Raji (cell line): ENCODE measurements at regions not wholly inside any gene's neighbourhood (a gene's known extent, or its start where the extent isn't known, plus 50 kb on each side); places are given as distances from the start of the nearest gene placed in this dataset.

Experiments used
- POLR2A ChIP-seq: IDR thresholded peaks from 2 replicates; pipeline ENCODE4 v1.6.1; 2011; ENCODE audit warnings: low read depth, low read length, control low read depth; ENCODE audit not compliant: insufficient read depth

DNA sequence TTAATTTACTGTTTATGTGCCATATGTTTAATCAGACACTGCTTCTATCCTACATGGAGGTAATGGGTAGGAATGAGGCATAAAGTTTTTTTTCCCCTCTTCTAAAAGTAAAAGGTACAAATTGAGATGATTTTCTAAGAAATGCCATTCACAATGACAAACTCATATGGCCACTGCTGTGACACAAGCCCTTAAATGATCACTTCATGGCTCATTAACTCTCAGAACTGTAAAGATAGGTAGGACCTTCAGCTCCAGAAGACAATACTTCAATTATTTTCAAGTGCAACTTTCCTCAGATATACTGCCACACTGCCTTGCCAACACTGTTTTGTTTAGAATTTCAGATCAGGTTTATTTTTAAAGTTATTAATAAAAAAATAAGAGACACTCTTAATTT lies 362.9 kb upstream of the ZNF608 start:
- TF ChIP-seq POLR2A, result no peak

DNA sequence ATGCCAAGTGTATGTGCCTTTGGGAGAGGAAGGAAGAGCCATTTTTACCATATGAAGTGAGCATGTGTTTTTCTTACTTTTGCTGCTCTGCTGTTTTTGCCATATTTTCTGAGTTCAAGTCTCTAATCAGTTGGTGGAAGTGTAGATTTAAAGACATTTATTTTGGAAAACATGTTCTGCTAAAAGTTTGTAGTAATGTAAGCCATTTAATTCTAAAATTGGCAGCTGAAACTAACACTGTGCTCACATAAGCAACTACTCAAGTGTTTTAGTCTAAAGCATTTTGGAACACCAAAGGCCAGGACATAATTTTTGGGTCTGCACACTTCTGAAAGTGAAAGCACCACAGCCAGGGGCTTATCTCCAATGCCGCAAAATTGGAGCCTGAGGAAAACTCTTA lies 363.4 kb upstream of the ZNF608 start:
- TF ChIP-seq POLR2A, result no peak

DNA sequence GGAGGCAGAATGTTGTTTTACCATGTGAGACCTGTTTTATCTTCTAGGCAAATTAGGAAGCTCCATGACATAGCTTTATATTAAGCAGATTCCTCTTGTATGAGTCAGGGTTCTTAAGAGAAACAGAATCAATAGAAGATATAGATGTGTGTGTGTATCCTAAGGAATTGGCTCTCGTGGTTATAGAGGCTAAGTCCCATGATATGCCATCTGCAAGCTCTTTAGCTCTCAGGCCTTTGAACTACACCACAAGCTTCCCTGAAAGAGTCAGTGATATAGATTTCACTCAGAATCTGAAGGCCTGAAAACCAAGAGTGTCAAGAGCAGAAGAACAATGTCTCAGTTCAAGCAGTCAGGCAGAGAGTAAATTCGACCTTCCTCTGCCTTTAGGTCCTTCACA lies 365.8 kb upstream of the ZNF608 start:
- TF ChIP-seq POLR2A, result no peak

DNA sequence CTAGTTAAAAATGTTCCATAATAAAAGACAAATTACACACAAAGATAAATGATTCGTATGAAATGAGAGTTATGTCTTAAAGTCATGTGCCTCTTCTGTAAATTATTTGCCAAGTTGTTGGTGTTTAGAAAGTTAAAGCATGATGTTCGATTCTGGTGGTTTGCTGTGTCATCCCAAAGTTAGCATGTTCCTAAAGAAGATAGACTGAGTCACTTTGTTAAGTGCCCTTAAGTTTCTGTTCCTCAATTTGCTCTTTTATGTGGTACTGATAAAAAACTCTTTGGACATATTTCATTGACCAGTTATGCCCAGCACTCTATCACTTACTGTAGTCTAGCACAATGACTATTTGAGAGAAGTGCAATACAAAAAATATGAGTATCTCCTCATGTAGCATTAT lies 366.9 kb upstream of the ZNF608 start:
- TF ChIP-seq POLR2A, result no peak

DNA sequence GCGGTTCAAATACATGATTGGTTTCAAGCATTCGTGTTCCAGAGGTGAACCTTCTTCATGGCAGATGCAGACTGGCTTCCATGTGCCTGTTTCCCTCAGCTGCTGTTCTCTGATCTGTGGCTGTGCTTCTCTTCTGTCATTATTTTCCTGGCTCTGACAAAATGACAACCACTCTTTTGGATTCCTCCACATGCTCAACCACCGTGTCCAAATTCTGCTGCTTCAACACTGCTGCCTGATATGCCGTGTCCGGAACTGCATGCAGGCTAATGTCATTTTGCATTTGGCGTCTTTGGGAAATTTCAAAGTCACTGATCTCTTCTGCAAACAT lies 368.7 kb upstream of the ZNF608 start:
- no peak for TF ChIP-seq POLR2A

DNA sequence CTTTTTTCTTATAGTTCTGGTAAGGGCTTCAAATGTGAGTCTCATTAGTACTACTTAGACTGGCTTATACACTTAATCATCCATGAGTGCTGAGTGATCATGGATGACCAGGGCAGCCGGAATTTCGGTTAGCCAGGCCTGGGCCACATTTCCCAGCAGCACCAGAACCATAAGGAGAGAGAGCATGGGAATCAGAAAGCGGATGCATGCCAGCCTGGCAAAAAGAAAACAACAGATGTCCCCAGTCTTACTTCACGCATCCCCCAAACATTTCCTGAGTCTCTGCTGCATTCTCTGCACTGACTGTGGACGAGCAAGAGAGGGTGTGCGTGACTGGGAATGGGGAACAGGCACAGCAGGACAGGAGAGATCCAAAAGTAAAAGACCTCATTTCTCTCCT lies 371.1 kb upstream of the ZNF608 start:
- no peak for TF ChIP-seq POLR2A

DNA sequence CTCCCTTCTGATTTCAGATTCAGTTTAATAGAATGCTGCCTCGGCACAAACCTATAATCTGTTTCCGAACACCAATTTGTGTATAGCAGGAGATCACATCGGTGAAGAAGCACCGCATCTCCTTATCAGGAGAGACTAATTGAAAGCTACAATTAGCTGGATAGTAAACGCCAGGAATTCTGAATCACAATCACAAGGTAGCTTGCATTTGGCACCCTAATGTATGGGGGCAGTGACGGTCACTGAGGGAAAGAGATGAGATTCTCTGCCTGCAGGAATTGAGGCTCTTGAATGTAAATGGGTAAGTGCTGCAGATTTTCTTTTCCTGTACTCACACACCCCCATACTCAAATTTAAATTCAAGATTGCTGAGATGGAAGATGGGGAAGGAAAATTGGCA lies 373.6 kb upstream of the ZNF608 start:
- no peak for TF ChIP-seq POLR2A

DNA sequence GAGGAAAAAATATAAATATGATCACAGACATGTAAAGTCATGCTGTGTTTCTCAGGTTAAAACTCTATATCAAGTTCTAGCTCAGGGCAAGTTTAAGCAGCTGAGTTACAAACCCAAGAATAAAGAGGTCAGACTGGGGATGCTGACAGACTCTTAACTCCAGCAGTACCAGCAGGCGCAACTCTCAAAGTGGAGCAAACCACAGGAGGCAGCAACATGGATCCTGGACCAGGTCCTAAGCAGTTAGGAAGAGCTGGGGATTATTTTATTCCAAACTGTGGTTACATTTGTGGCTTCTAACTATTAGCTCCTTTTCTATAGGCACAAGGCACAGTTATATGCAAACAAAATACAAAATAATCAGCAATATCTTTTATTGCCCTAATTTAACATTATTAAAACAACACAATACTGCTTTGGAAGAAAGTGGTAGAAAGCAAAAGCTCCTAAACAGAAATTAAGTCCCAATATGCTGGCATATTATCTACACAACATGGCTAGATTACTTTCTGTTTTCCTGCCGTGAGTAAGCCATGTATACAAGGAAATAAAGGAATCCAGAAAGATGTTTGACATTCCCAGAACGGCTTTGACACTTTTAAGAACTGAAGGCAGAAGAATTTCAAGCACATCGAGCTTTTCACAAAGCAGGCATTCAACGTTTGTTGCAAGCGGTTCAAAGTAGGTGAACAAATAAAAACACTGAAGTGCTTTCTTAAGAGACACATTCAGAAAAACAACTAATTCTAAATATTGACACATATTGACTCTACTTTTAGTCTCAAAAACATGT lies 378.8 kb upstream of the ZNF608 start:
- TF ChIP-seq POLR2A, result no peak

DNA sequence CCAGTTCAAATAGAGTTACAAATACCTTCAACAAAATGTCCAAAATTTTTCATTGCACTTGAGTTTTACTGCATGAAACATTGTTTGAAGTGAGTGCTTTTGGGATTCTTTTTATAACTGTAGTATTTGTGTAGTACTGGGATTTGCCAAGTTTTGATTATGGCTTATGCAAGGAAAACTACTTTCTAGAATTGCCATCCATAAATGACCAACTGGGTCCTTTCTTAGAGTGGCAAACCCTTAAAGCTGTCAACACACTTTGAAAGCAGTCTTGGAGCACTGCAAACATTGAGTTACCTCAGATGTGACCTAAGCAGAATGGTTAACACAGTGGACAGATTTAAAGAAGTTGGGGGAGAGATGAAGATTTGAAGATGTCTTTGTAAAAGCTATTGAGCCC lies 379.6 kb upstream of the ZNF608 start:
- TF ChIP-seq POLR2A, result no peak

DNA sequence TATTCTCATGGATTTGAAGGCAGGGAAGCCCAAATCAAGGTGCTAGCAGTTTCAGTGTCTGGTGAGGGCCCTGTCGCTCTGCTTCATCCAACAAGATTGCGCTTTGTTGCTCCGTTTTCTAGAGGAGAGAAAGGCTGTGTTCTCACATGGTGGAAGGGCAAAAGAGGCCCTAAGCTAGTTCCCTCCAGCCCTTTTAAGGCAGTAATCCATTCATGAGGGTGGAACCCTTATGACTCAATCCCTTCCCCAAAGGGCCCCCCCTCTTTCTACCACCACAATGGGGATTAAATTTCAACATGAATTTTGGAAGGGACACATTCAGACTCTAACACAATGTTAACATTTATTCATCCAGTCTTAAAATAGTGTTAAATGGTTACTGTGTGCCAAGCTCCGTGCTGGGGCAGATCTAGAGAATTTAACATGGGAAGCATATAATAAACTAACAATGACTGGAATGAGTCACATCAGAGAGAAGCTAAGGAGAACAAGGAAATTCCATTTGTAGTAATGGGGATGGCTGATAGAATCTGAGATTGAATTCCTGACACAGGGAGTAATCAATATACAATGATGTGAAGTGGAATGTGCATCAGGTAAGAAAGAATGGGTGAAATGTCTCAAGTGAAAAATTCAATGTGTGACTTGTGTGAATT lies 382.8 kb upstream of the ZNF608 start:
- TF ChIP-seq POLR2A, result no peak

DNA sequence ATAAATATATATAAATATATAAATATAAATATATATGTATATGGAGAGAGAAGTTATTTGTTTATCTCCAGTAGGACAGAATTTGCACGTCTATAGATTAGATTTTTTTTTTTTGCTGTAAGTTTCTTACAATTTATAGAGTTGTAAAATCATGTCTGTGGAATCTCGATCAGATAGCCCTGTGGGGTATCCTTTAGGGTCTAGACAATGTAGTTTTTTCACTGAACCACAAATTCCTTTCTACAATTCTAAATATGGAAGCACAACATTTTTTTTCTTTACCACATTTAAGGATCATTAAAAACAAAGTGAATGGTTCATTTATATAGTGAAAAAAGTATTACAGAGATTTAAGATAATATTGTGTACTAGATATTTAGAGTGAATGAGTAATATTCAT lies 384.2 kb upstream of the ZNF608 start:
- no peak for TF ChIP-seq POLR2A

DNA sequence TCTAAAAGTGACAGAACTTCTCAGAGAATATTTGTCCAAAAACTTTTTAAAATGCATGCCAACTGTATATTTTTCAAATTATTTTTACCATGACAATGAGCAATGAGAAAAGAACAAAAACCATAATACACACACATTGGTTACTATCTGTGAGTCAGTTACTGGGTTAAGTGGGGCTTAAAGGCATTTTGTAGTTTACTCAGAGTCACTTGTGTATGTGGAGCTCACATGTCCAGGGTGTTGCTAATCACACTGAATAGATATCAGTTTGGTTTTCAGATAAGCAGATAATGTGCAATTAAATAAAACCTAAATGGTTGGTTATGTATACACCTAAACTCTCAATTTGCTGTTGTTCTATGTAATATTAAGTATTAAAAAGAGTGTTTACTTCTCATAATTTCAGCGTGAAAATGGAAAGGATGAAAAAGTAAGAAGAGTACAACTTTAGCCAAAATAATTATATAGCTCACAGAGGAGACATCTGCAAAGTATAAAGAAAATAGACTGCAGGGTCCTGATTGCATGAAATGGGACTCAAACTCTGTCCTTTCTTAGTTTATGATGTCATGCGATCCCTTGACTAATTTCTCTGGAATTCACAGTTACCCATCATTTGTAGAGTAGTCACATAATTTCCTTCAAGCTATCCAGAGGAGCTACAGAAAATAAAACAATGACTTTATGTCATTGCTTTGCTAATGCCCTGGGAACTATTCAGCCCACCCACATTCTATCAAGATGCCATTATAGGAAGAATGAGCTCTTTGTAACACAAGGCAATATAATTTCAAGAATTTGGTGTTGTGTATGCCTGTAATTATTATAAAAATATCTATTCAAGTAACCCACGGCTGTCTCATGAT lies 388.0 kb upstream of the ZNF608 start:
- no peak for TF ChIP-seq POLR2A

DNA sequence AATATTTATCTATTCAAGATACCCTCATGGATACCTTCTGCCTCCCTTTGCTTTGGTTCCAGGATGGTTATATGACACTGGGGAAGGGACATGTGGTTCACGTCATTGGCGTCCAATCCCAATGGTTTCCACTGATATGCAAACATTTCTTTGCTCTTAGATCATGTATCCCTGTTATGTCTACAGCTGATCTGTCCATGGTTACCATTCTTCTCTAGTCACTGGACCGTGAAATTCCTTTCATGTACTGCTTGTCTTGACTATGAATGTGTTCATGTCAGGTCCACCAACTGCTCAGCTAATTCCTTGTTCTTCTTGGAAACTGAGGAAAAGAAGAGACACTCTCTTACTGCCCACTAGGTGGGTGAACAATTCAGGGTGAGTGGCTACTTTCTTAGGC lies 391.1 kb upstream of the ZNF608 start:
- TF ChIP-seq POLR2A, result no peak

DNA sequence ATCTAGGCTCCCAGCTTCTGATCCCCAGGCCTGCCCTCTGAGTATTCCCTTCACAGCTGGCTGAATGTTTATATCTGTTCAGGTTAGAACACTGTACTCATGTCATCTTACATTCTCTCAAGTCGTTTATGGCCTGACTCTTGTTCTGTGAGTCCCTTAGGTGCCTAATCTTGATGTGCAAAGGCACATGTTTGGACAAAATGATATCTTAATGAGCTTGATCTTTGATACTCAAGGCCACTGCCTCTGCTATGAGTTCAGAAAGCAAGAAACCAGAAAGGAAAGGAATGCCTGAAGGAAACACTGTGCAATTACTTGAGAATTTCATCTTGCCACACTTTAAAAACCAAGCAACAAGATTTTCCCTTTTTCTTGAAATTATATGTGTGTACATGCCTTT lies 391.8 kb upstream of the ZNF608 start:
- no peak for TF ChIP-seq POLR2A

DNA sequence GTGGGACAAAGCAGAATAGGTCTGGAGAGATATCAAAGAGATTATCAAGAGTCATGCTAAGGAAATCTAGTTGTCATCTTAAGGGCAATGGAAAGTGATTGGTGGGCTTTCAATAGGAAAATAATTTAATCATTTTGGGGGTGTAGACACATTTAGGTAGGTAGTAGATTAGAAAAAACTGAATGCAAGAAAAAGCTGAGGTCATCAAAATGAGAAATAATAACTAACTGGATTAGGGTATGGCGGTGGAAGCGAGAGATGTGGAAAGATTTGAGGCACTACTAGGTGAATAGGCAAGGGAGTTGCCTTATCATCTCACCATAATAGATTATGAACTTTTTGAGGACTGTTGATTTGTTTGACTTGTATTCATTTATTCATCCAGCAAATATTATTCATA lies 393.2 kb upstream of the ZNF608 start:
- no peak for TF ChIP-seq POLR2A

DNA sequence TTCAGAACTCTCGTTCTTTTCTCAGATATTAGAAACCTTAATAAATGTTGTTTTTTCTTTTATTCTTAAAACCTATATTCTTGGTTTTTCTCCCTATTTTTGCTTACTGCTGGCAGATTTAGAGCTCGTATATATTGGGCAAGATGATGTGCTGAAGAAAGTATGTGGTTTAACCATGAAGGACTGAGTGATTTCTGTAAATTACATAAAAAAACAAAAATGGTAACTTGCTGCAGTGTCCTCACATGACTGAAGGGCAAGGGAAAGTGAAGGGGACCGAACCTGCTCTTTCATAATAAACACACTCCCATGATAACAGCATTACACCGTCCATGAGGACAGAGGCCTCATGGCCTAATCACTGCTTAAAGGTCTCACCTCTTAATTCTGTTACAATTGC lies 393.8 kb upstream of the ZNF608 start:
- no peak for TF ChIP-seq POLR2A
